Activated B cell treated with CpG ODN at 0.5 μM for 24 hours (primary cell): ENCODE measurements at regions not wholly inside any gene's neighbourhood (a gene's known extent, or its start where the extent isn't known, plus 50 kb on each side); places are given as distances from the start of the nearest gene placed in this dataset.
A peak's percentile ranks its signal among the peaks of the same experiment; 100 is the strongest.

Experiments used
- ATAC-seq: fragments of 200-7000 bp; cut with Tn5 transposase; one replicate; pipeline ENCODE4 v1.10.0; 2021; ENCODE audit warnings: low read depth, mild to moderate bottlenecking, moderate library complexity
- CTCF ChIA-PET: fragments of 350-600 bp; sonication (Branson Sonifier 250); formaldehyde crosslinking; loops from one replicate; lab custom pipeline; 2021; ENCODE audit warnings: antibody characterized with exemption; lab: Charles Lee
- POLR2A ChIA-PET: fragments of 350-600 bp; sonication (Branson Sonifier 250); formaldehyde crosslinking; loops from one replicate; lab custom pipeline; 2021; ENCODE audit warnings: antibody characterized with exemption; lab: Charles Lee
- DNase-seq: peaks from one replicate; pipeline ENCODE4 v3.0.0; 2022
- H3K27ac Mint-ChIP-seq: one replicate; pipeline ENCODE4 v1.8.0; 2020; ENCODE audit warnings: mixed read lengths
- H3K27me3 Mint-ChIP-seq: one replicate; pipeline ENCODE4 v1.8.0; 2021; ENCODE audit warnings: mixed read lengths
- H3K36me3 Mint-ChIP-seq: one replicate; pipeline ENCODE4 v1.8.0; 2021; ENCODE audit warnings: low read depth, mixed read lengths
- H3K4me1 Mint-ChIP-seq: one replicate; pipeline ENCODE4 v1.8.0; 2021; ENCODE audit warnings: mixed read lengths
- H3K4me3 Mint-ChIP-seq: one replicate; pipeline ENCODE4 v1.8.0; 2020; ENCODE audit warnings: mild to moderate bottlenecking, mixed read lengths
- H3K9me3 Mint-ChIP-seq: one replicate; pipeline ENCODE4 v1.8.0; 2020; ENCODE audit warnings: mixed read lengths
- intact Hi-C: fragments of 100-400 bp; cut with micrococcal nuclease; formaldehyde crosslinking; loops from one replicate; pipeline ENCODE4 v1.15.1; 2024
- TF ChIP-seq, protein P1 (sequence below): fragments of 200-600 bp; IDR thresholded peaks from one replicate; pipeline ENCODE4 v1.8.0; 2022; ENCODE audit warnings: antibody characterized with exemption, mild to moderate bottlenecking

DNA sequence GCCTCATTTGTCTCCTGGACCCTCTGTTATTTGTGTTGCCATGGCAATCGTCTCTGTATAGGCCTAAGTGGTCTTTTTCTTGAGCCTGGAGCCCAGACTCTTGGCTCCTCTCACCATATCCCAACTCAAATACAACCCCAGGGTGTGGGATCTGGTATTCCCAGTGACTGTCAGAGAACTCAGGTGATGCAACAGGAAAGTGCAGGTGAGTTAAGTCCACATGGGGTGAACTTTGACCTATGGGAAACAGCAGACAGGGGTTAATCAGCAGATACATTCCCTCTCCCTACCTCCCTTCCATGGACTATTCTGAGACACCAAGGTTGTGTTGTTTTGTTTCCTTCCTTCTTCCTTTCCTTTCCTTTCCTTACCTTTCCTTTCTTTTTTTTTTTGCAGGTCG is 130.9 kb upstream of the RPS6KA3 start:
- Mint-ChIP-seq H3K4me1 (peaks cover 13% of the 10 kb centered on the region), H3K36me3 (no peaks in the 10 kb centered on the region), H3K4me3 (no peak overlapping the region), H3K27ac (no peak overlapping the region), H3K9me3 (no peaks in the 10 kb centered on the region), H3K27me3 (no peaks in the 10 kb centered on the region)
- ChIA-PET CTCF (no interaction called here), POLR2A (no interaction called here)
- intact Hi-C loops = loop anchor here (5.0 kb wide), 1 partner anchor 35 kb away; no protein-coding TSS in a partner anchor
- TF ChIP-seq, protein P1, sequence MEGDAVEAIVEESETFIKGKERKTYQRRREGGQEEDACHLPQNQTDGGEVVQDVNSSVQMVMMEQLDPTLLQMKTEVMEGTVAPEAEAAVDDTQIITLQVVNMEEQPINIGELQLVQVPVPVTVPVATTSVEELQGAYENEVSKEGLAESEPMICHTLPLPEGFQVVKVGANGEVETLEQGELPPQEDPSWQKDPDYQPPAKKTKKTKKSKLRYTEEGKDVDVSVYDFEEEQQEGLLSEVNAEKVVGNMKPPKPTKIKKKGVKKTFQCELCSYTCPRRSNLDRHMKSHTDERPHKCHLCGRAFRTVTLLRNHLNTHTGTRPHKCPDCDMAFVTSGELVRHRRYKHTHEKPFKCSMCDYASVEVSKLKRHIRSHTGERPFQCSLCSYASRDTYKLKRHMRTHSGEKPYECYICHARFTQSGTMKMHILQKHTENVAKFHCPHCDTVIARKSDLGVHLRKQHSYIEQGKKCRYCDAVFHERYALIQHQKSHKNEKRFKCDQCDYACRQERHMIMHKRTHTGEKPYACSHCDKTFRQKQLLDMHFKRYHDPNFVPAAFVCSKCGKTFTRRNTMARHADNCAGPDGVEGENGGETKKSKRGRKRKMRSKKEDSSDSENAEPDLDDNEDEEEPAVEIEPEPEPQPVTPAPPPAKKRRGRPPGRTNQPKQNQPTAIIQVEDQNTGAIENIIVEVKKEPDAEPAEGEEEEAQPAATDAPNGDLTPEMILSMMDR = no peak
- no peak for DNase-seq
- ATAC-seq = no peak

DNA sequence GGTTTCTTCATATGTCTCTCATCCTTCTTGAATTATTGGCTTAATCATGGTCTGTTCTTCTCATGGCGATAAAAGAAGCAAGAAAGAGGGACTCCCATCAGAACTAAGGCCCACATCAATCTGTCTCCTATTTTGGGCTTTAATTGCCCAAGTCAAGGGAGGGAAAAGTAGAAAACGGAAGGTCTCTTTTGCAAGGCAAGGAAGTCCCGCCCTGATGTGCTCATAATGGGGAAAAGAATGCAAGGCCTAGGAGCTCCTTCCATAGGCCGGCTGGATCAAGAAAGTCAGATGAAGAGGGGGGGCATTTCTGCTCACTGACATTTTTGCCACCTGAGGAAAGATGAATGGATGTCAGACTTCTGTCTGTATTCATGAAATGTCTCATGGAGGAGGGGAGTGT is 127.7 kb upstream of the RPS6KA3 start:
- TF ChIP-seq, protein P1 = no peak
- ChIA-PET POLR2A (no interaction called here), CTCF (no interaction called here)
- H3K9me3 Mint-ChIP-seq = no peaks in the 10 kb centered on the region
- H3K4me3 Mint-ChIP-seq = no peak overlapping the region
- peak overlapping the region; percentile 50 for H3K27ac Mint-ChIP-seq
- H3K4me1 Mint-ChIP-seq = peaks cover 13% of the 10 kb centered on the region
- intact Hi-C loops = no loop called here
- ATAC-seq (no peak), DNase-seq (no peak)
- no peaks in the 10 kb centered on the region for H3K27me3 Mint-ChIP-seq
- H3K36me3 Mint-ChIP-seq = no peaks in the 10 kb centered on the region

DNA sequence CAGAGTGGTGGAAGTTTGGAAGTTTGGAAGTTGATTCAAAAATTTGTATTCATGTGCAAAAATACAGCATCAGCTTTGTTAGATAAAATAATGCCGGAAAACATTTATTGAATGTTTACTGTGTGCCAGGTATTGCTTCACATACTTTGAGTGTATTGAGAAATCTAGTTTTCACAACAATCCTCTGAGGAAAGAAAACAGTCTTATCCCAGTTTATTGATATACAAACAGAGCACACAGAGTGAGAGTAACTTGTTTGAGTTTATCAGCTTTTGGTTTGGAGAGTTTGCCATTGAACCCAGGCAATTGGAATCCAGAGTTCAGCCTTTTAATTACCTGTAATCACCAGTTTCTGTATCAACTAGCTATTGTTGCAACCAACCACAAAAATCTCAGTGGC is 127.2 kb upstream of the RPS6KA3 start:
- ChIA-PET POLR2A (interaction anchor here (0.6 kb wide), 1 partner anchor 89 kb away, joined by 3 read pairs; no protein-coding TSS in a partner anchor), CTCF (no interaction called here)

DNA sequence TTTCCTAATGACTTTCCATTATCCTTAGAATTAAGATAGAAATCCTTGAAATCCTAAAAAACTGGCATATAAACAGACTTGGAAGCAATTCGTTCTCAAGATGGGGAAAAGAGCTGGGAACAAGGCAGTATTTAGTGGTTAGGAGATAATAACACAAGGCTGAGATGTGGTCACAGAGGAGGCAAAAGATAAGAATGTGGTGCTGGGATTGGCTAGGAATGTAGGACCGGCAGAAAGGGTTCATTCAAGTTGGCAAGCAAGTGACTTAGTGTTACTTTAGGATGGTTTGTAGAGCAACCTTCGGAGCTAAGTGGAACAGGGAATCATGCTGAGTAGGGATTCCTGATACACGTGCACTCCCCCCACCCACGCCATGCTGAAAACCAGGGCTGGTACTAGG is 121.9 kb upstream of the RPS6KA3 start:
- TF ChIP-seq, protein P1 = no peak
- no peaks in the 10 kb centered on the region for H3K9me3 Mint-ChIP-seq

More for the DNA sequence above, 127.2 kb upstream of the RPS6KA3 start:
- DNase-seq = no peak
- H3K4me3 Mint-ChIP-seq = no peak overlapping the region
- no peak for ATAC-seq
- no peak overlapping the region for H3K27ac Mint-ChIP-seq
- H3K9me3 Mint-ChIP-seq = no peaks in the 10 kb centered on the region
- no peaks in the 10 kb centered on the region for H3K36me3 Mint-ChIP-seq
- H3K4me1 Mint-ChIP-seq = peaks cover 13% of the 10 kb centered on the region
- intact Hi-C loops = no loop called here
- TF ChIP-seq, protein P1 = no peak
- H3K27me3 Mint-ChIP-seq = no peaks in the 10 kb centered on the region

DNA sequence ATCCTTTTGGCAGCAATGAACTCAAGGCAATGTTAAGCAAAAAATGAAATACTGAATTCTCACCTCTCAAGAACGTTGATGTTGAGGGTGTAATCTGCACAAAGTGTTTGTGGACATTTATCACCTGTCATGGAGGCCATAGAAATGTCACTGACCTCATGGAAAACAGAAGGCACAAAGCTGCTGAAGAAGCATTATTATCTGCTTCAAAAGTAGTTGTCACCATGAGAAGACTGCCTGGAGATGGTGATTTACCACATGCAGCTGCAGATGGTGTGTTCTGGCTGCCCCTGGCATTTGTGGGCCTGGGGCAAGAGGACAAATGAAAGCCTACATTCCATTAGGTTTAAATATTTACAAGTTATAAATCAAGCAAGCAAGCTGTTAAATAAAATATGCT is 116.8 kb upstream of the RPS6KA3 start:
- H3K4me1 Mint-ChIP-seq = peaks cover 7% of the 10 kb centered on the region
- CTCF ChIA-PET = no interaction called here
- TF ChIP-seq, protein P1 = no peak

More for the DNA sequence above, 121.9 kb upstream of the RPS6KA3 start:
- Mint-ChIP-seq H3K27ac (no peak overlapping the region), H3K4me3 (no peak overlapping the region), H3K27me3 (no peaks in the 10 kb centered on the region), H3K36me3 (no peaks in the 10 kb centered on the region), H3K4me1 (no peaks in the 10 kb centered on the region)
- no peak for ATAC-seq
- POLR2A ChIA-PET = no interaction called here
- CTCF ChIA-PET = no interaction called here
- intact Hi-C loops = no loop called here
- no peak for DNase-seq

More for the DNA sequence above, 116.8 kb upstream of the RPS6KA3 start:
- ATAC-seq = no peak
- intact Hi-C loops = no loop called here
- POLR2A ChIA-PET = no interaction called here
- Mint-ChIP-seq H3K36me3 (no peaks in the 10 kb centered on the region), H3K27me3 (no peaks in the 10 kb centered on the region), H3K27ac (no peak overlapping the region), H3K9me3 (no peaks in the 10 kb centered on the region), H3K4me3 (no peak overlapping the region)
- no peak for DNase-seq
